ENCODE measurements at regions not wholly inside any gene's neighbourhood (a gene's known extent, or its start where the extent isn't known, plus 50 kb on each side); places are given as distances from the start of the nearest gene placed in this dataset.

DNA sequence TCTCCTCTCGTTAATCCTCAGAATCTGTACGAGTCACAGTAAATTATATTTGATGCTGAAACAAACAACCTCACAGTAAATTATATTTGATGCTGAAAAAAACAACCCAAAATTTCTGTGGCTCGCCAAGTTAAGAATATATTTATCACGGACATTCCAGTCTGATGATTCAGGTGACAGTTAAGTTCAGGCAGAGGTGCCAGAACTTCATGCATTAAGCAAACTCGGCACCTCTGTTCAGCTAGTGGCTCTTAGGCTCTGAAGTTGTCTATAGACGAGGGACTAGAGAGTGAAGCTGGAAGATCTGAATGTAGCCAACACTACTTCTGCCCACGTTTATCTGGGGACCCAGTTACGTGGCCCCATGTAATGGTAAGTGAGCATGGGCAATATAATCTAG lies 132.2 kb upstream of the AGA start:
- no peak for DNase-seq

DNA sequence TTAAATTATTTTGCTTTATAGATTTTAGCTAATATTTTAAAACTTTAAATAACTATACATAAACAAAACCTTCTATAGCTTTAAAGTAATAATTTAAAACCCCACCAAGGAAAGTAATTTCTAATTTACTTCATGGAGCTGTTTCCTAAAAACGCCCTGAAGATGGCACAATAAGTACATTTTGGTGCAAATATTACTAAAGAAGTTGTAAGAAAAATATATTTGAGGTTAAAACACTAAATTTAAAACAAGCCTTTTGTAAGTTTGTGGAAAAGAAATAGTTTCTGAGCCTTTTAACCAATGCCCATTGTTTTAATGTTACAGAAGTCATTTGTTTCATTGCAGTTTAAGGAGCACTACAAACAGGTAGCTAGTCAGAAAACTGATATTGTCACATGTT lies 137.4 kb upstream of the AGA start:
- DNase-seq, result no peak

DNA sequence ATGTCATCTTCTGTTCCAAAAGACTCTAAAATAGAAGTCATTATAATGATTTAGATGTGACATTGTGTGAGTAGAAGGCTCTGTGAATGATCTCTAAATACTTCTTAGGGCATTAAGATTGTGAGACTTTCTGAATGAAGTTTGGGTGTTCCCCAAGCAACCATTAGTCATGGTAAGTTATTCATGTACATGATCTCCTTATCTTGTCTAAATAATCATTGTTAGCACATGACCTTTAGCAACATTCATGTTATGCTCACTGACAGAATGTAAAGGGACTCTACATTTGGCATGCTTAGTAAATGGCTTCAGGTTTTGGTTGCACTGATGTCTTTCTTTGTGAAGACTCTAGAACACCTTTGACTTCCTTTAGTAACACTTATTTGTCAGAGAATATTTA lies 140.8 kb upstream of the AGA start:
- DNase-seq, result no peak

DNA sequence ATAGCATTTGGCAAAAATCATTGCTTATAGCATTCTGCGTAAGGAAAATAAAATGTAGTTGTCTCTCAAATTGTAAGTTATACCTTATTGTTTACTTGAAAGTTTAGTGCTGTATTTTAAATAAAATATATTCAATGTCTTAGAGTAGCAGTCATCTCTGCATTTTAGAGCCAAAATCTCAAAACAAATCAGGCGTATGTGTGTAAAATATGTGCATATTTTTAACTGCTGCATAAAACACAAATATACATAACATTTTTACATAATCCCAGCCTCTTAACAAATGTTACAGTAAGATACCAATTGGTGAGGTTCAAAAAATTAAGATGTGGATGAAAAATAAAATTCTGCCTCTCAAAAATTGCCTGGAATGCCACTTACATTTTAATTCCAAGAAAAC lies 145.8 kb upstream of the AGA start:
- no peak for DNase-seq

DNA sequence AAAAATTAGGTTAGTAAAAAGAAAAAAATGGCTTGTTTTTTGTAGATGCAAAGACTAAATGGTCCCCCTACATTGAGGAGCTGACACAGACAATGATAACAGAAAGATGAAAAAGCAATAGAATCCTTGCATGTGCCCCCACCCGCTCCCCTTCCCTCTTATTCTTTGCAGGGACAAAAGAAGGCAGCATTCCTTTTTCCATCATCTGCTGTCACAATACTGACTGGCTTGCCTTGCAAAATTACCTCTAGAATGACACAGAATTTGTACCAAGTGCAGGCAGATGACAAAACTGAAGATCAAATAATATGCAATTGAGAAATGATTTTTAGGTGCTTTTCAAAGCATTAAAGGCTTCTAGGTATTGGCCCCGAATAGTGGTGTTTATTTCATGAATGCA lies 153.1 kb upstream of the AGA start:
- no peak for DNase-seq

DNA sequence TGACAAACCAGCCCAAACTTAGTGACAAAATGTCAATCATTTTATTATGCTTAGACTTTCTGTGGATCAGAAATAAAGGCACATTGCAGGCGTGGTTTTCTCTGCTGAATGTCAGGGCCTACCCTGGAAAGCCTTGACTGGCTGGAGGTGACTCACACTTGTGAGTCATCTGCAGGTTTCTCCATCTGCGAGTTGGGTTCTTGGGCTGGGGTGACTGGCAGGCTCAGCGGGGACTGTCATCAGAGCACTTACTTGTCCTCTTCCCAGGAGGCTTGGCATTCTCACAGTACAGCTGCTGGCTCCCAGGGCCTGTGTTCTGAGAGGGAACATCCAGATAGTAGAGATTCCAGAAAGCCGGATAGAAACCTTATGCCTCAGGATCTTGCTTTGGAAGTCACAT lies 153.8 kb upstream of the AGA start:
- no peak for DNase-seq

DNA sequence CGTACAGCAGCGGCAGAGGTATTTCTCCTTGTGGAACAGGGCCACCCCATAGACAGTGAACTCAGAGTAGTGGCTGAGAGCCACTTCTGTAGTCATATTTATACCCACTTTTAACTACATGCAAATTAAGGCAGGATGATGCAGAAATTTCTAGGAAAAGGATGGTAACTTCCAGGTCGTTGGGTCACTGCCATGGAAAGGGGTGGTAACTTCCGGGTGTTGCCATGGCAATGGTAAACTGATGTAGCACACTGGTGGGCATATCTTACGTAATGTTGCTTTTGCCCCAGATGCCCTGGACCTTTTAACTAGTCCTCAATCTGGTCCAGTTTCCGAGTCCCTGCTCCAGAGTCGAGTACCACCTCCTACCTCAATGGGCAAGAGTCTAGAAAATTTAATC lies 154.8 kb upstream of the AGA start:
- no peak for DNase-seq

DNA sequence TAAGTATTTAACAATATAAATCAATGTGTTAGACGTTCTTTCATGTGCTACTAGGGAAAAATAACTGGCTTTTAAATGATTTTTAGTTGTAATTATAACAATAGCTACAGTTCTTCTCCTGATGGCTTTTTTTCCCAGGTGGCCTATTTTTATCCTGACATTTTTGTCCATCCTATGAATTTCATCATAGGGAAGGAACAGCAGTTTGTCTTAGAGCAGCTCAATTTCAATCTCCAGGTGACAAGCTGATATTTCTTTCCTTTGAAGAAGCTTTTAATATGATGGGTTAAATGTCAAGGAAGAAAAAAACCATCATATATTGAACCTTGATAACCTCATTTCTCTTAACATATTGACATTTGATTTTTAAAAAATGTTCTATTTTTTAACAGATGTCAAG lies 163.0 kb upstream of the AGA start:
- no peak for DNase-seq

DNA sequence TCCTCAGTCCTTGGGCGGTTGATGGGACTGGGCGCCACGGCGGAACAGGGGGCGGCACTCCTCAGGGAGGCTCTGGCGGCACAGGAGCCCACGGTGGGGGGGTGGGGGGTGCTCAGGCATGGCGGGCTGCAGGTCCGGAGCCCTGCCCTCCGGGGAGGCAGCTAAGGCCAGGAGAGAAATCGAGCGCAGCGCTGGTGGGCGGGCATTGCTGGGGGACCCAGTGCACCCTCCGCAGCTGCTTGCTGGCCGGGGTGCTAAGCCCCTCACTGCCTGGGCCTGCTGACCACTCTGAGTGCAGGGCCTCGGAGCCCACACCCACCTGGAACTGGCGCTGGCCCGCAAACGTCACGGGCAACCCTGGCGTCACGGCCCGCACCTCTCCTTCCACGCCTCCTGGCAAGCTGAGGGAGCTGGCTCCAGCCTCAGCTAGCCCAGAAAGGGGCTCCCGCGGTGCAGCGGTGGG lies 164.9 kb upstream of the AGA start:
- DNase-seq, result no peak

DNA sequence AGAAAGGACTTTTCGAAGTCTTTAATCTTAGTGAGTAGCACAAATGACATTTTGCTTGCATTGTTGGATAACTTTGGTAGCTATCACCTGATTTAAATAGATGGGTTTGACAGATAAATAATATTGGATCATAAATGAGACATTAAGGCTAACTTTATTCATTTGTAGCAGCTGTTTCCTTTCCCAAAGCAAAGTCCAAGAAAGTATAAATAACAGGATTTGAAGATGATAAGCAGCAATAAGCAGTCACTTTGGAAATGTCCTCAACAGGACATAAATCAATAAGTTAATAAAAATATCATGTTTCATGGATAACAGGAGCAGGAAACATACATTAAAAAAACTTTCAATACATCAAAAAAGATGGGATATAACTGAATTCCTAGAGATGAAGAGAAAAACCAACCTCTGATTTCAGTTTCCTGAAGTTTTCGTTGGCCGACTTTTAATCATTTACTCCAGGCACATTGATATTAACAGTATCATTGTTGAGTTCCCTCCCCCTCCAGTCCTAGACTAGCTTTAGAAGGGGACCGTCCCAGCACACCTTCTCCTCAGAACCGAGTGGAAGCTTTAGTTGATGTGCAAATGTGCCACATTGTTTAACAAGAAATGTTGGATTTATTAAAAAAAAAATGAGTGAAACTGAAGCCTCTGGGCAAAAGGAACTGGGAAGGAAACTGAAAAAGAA lies 169.9 kb upstream of the AGA start:
- no peak for DNase-seq

DNA sequence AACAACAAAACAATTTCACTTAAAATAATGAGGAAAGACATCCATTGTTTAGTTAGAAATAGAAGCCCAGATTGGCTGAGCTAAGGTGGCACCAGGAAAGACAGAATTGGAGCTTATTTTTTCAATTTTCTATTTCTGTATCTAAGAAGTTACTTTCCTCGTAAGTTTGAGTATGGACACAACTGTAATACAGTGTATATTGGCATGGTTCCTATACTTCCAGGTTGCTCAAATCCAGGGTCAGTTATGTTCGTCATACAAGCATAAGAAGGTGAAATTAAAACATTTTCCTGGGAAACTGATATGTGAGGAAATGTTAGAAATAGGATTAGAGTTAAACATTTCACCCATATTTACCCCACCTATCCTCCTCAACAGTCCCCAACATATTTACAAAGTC lies 170.4 kb upstream of the AGA start:
- DNase-seq, result no peak

DNA sequence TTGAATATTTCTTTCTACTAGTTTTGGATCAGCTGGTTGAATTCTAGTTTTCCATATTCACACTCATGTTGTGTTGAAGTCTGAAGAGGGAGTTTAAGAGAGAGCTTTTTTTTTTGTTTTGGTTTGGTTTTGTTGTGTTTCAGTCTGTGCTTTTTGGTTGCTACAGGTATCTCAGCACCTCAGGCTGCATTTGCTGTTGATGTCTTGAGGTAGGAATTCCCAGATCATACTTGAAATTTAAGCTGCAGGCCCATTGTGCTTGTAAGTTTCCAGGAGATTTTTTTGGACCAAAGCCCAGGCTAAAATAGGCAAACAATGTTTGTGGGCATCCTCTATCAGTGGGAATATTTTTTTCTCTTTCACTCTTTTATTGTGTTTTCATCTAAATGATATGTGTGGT lies 190.2 kb upstream of the AGA start:
- no peak for DNase-seq

DNA sequence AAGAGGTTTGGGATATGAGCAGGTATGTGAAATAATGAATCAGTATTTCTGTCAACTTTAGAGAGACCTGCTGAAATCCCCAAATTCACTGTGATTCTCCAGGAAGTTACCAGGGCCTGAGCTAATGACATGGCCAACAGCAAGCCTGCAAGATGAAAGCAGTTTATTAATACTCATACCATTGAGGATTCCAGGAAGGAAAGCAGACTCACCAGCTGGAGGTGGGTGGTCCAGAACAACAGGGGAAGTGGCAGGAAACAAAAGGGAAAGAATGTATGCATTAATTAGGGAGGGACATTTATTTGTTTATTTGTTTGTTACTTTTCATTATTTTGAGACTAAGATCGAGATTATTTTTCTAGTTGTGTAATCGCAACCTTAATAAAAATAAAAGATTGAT lies 196.6 kb upstream of the AGA start:
- DNase-seq, result no peak

DNA sequence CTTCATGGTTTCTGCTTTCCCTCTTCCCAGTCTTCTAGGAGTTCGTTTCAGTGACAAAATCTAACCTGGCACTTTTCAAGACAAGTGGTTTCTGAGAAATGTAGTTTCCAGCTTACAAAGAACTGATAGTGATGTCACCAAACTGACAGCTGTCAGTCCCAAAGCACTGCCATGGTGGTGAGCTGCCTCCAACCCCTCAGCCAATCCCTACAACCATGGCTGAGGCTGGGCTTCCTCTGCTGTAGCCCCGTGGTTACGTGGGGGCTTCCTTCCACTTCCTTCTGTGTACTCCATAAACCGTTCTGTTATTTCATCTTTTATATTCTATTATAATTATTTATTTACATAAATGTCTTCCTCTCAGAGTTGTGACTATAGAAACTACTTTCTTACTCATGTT lies 198.6 kb upstream of the AGA start:
- DNase-seq, result no peak

DNA sequence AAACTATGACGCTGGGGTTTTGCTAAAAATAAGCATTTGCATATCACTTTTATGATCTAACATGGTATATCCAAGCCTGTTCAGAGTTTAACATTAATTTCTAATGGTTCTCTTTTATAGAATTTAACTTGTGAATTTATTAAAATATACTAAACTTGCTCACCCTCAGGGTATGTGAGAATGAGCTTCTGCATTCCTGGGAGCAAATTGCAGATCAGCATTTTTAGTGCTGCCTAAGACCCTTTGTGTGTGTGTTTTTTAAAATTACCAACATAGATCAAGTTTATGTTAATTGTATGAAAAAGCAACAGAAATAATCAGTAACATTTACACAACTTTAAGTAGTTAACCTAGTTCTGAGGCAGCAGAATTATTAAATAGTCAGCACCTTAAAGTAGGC lies 218.0 kb upstream of the AGA start:
- no peak for DNase-seq

DNA sequence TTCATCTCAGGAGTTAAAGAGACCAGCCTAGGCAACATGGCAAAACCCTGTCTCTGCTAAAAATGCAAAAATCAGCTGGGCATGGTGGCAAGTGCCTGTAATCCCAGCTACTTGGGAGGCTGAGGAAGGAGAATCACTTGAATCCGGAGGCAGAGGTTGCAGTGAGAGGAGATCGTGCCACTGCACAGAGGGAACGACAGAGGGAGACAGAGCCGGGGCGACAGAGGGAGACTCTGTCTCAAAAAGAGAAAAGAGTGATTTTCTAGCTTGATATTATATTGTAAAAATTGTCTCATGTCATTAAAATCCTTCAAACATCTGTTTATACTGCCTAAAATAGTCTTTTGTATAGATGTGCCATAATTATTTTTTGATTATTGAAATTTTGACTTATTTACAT lies 225.4 kb upstream of the AGA start:
- DNase-seq, result no peak

DNA sequence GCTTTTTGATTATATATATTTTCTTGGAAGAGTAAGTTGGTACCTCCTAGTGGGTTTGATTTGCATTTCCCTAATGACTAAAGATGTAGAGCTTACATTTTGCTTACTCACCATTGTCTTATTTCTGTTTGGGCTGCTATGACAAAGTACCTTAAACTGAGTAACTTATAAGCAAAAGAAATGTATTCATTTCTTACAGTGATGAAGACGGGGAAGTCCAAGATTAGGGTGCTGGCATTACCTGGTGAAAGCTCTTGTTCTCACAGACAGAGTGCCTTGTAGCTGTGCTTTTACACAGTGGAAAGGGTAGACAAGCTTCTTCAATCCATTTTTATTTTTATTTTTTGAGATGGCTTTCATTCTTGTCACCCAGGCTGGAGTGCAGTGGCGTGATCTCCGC lies 229.2 kb upstream of the AGA start:
- DNase-seq, result no peak

DNA sequence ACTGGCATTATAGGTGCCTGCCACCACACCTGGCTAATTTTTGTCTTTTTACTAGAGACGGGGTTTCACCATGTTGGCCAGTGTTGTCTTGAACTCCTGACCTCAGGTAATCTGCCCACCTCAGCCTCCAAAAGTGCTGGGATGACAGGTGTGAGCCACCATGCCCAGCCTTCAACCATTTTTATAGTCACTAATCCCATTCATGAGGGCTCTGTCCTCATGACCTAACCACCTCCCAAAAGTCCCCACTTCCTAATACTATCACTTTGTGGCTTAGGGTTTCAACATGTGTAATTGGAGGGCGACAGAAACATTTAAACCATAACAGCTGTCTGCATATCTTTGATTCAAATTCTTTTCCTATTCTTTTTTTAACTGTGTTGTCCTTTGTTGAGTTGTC lies 229.6 kb upstream of the AGA start:
- no peak for DNase-seq

DNA sequence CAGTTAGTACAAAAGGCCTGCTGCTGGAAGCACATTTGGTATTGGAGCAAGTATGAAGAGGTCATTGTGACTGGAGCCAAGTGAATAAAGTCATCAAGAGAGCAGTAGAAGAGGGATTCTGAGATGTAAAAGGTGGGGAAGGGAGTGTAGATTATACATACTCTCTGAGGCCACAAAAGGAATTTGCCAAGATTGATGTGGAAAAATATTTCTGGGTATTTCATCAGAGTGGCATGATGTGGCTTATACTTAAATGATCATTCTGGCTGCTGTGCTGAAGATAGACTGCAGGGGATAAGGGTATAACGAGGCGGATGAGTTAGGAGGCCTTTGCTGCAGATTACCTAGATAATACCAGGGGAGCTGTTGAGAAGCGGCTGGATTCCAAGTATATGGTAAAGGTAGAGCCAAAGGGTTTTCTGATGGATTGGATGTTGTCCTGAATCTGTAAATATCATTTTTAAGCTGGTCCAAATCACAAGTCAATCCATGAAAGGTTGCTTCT lies 231.8 kb upstream of the AGA start:
- DNase-seq, result no peak

DNA sequence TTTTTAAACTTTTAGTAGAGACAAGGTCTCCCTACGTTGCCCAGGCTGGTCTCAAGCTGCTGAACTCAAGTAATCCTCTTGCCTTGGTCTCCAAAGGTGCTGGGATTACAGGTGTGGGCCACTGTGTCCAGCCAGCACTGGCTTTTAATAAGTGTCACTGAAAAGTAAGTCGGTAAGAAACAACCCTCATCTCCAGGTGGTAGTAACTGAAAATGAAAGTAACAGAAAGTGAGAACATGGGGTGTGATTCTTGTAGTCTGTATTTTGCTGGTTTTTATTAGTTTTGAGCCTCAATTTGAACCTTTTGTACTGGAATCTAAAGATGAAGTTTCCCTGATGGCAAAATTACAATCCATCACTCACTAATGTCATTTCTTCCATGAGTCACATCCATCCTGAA lies 238.1 kb upstream of the AGA start:
- DNase-seq, result no peak

DNA sequence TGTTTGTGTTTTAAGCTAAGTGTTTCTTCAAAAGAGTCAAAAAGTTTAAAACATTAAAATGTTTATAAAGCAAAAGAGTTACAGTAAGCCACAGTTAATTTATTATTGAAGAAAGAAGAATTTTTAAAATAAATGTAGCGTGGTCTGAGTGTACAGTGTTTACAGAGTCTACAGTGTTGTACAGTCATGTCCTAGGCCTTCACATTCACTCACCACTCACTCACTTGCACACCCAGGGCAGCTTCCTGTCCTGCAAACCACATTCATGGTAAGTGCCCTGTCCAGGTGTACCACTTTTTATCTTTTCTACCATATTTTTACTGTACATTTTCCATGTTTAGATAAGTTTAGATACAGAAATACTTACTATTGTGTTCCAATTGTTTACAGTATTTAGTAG lies 239.7 kb upstream of the AGA start:
- no peak for DNase-seq

DNA sequence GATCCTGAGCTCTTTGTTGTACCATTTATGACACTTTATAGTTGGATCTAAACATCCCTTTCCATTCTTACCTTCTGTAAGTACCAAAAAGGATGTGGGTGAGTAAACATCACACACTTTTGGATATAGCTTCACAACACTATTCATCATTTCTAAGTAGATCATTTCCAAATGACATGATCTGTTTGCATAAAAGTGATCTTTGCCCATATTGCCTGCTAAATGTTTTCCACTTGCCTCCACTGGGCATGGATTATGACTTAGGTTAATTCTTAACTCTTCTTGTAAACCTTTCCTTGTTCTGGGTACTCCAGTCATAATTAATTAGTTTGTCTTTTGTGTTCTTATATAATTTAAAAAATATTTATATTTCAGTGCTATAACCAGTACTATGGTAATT lies 244.9 kb upstream of the AGA start:
- DNase-seq, result no peak

DNA sequence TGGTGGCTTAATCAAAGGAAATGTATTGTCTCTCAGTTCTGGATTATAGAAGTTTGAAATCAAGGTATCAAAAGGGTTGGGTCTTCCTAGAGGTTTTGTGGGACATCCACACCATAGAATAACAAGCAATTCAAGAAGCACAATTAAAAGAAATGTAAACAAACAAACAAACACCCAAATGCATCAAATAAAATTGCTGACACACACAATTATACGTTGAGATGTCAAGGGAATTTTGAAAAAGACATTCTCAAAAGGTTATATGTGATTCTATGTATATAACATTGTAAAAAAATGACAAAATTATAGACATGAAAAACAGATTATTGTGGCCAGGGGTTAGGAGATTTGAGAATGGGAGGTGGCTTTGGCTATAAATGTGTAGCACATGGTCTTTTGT lies 250.7 kb upstream of the AGA start:
- no peak for DNase-seq

DNA sequence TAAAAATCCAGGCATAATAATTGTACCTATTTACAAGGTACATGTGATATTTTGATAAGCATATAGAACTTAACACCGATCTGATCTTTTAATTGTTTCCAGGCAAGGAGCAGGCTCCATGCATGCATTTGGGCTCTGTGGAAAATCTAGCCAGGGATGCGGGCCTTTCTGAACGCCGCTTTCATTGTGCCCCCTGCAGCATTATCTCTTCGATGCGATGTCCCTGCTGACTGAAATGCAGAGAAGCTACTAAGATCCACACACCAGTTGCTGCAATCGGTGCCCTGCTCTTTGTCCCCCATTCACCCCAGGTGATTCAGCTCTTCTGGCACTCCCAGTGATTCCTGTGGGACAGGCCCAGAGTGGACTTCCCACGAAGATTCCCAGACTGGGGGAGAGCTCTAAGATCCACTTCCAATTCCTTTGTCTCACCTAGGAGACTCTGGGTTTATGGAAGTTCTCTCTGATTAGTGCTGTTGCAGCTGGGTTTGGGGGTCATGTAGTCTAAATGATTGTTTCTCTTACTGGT lies 254.3 kb upstream of the AGA start:
- no peak for DNase-seq
